Epidermal melanocyte (primary cell): ENCODE measurements at regions not wholly inside any gene's neighbourhood (a gene's known extent, or its start where the extent isn't known, plus 50 kb on each side); places are given as distances from the start of the nearest gene placed in this dataset.

Experiments used
- DNase-seq: peaks from one replicate; pipeline ENCODE4 v3.0.0; 2011; ENCODE audit warnings: low spot score; ENCODE audit not compliant: insufficient read length

DNA sequence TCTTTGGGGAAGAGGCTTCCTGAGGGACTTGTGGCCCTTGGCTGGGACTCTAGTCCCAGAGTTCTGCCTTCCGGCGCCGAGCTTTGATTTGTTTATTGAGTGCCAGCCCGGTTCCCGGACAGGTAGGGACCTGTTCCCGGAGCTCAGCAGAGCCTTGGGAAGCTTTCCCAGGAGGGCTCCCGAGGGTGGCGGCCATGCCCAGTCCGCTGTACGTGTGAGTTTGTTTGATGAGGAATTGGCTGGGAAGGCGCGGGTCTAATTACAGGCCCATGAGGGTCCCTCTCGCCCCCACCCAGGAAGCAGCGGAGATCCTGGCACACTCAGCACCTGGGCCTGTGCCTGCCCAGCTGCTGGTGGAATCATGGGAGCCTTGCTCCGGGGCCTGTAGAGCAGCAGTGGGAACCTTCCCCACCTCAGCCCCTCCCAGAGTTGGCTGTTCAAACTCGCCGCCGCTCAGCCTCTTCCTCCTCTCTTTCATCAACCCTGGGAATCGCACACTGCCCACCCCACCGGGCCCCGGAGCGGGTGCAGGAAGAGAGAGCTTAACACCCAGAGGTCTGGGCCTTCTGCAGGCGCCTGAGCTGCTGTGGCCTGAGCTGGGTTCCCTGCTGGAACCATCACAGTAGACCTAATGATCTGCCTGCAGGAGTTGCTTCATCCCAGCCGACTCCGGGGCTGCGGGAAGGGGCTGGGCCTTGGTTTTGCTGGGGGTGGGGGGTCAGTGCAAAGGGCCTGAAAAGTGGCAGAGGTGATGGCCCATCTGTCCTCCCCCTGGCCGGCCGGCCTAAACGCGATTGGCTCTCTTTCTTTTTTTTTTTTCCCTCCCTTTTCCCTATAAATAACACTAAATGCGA is 313.7 kb downstream of the SEC14L1 start:
- DNase-seq, result no peak

GRCh38 chr17:77455111-77455890 is 314.5 kb downstream of the SEC14L1 start:
- peak; percentile 84 for DNase-seq

DNA sequence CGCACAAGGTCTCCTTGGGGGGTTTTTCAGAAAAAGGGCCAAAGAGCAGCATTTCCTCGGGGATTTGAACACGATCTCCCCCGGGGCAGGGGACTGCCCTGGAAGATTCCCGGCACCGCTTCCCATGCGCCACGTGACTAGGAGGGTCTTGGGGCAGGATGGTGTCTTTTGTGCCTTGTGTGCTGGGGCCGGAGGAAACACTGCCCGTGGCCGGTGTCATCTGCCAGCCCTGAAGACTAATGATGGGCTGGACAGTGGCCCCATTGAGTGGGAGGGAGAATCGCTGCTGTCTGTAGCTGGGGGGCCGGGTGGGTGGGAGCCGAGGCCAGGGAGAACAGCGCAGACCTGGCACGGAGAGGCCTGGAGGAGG is 315.1 kb downstream of the SEC14L1 start:
- no peak for DNase-seq

DNA sequence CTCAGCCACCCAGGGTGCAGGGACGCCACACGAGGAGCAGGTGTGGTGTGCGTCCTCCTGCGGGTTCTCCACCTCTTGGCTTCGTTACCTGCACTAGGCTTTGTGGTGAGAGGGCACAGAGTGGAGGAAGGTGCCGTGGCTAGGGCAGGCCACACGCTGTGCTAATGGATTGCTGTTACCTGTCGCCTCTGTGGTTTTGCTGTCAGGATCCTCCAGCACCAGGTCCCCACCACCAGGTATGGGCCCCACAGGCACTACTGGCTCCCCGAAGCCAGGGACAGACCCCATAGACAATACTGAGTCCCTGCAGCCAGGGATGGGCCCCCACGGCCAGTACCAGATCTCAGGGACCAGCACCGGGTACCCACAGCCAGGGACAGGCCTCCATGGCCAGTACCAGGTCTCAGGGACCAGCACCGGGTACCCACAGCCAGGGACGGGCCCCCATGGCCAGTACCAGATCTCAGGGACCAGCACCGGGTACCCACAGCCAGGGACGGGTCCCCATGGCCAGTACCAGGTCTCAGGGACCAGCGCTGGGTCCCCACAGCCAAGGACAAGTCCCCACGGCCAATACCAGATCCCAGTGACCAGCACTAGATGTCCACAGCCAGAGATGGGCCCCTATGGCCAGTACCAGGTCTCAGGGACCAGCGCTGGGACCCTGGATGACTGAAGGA is 315.6 kb downstream of the SEC14L1 start:
- no peak for DNase-seq

GRCh38 chr17:77456951-77457548 is 316.3 kb downstream of the SEC14L1 start:
- DNase-seq, result no peak

GRCh38 chr17:77457572-77458201 is 316.9 kb downstream of the SEC14L1 start:
- no peak for DNase-seq

DNA sequence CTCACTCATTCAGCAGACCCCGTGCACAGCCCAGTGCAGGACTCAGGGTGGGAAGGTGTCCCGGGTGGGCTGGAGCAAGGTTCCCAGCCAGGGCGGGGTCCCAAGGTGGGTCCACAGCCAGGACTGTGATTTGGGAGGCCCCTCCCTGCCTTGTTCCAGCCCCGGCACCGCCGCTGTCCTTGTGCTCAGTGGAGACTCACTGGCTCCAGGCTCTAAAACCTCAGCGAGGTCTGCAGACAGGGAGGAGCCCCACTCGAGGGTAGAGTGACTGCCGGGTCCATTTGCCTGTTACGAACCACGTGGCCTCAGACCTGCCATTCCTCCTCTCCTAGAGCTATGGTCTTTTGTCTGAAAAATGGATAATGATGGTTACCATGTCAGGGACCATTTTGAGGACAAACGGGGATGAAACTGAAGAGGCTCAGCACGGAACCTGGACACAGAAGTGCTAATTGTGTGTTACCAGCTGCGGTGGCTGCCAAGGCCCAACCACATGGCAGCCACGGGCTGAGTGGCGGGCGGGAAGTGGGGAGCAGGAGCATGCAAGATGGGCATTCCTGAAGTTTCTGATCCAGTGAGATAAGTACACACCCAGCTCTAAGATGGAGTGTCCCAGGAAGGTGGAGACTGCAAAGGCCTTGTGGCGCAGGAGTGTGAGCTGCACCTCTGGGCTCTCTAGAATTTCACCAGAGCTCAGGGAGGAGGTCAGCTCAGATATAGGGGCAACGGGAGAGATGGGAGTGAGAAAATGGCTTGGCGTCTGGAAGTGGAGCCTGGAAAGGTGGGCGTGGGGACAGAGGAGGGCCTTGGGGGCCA is 317.6 kb downstream of the SEC14L1 start:
- DNase-seq, result no peak

DNA sequence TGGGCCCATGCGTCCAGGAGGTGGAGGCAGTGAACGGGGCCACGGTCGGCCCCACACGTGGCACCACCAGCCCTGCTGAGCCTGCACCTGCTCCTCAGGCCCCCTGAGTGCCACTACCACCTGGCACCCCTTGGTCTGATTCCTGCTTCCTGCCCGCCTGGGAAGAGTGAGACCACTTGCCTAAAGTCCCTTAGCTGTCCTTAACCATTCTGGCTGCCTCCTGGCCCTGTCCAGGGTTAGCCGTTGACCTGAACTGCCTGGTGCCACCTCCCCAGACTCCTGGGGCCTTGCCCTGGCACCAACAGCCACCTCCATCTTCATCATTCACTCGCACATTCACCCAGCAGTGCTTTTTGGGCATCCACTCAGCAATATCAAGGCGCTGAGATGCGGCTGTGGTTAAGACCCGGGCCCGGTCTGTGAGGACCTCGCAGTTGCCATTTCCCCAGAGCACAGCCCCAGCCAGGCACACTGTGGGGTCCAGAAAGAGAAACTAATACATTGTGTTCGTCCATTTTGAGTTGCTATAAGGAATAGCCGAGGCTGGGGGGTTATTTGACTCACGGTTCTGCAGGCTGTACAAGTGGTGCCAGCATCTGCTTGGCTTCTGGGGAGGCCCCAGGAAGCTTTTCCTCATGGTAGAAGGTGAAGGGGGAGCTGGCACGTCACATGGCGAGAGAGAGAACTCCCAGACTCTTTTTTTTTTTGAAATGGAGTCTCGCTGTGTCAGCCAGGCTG is 318.4 kb downstream of the SEC14L1 start:
- DNase-seq, result no peak

GRCh38 chr17:77460514-77461046 is 319.8 kb downstream of the SEC14L1 start:
- DNase-seq, result no peak

- DNase-seq, result no peak
Observed at GRCh38 chr17:77461277-77462057, 320.7 kb downstream of the SEC14L1 start.

DNA sequence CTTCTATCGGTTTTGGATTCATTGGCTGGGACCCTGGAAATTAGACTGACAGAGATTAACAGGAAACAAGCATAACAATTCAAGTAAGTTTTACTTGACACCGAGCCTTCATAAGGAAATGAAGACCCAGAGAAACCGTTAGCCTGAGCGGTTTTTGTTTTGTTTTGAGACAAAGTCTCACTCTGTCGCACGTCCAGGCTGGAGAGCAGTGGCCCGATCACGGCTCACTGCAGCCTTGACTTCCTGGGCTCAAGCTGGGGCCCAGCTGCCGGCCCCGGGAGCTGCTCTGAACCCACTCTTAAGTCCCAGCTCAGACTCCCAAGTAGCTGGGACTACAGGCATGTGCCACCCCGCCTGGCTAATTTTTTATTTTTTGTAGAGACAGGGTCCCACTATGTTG is 321.3 kb downstream of the SEC14L1 start:
- no peak for DNase-seq

DNA sequence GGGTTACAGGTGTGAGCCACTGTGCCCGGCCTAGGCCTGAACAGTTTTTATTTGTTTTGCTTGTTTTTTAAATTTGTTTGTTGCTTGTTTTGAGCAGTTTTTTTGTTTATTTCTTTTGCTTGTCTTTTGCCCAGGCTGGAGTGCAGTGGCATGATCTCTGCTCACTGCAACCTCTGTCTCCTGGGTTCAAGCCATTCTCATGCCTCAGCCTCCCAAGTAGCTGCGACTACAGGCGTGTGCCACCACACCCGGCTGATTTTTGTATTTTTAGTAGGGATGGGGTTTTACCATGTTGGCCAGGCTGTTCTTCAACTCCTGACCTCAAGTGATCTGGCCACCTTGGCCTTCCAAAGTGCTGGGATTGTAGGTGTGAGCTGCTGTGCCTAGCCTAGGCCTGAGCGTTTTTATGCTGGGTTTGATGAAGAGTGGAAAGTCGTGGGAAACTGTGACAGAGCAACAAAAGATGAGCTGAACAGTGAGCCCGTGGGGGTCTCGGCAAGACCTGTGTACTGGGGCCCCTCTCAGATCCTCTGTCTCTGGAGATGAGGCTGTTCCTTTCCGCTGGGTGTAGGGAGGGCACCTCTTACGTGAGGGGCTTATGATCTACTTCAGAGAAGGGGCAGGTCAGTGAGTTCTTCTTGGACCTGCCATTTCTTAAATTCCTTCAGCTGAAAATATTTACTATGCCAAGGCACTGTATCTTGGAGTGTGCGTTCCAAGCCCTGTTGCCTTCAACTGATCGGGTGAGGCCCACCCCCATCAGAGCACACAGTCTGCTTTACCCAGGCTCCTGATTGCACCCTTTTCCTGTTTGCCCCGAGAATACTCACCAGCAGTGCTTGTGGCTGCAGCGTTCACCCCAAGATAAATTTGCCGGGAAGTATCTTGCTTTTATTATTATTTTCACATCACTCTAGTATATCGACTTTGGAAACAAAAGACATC is 322.1 kb downstream of the SEC14L1 start:
- no peak for DNase-seq

DNA sequence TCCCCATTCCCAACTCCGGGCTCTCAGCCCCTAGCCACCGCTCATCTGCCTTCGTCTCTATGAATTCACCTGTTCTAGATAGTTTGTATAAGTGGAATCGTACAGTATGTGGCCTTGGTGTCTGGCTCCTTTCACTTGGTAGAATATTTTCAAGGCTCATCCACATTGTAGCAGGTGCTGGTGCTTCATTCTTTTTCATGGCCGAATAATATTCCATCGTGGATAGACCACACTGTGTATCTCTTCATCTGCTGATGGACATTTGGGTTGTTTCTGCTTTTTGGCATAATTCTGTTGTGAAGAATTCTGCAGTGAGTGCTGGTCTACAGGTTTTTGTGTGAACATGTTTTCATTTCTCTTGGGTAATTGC is 324.2 kb downstream of the SEC14L1 start:
- DNase-seq, result no peak

GRCh38 chr17:77465358-77466041 is 324.7 kb downstream of the SEC14L1 start:
- DNase-seq, result no peak

- no peak for DNase-seq
Observed at GRCh38 chr17:77466140-77466539, 325.4 kb downstream of the SEC14L1 start.

DNA sequence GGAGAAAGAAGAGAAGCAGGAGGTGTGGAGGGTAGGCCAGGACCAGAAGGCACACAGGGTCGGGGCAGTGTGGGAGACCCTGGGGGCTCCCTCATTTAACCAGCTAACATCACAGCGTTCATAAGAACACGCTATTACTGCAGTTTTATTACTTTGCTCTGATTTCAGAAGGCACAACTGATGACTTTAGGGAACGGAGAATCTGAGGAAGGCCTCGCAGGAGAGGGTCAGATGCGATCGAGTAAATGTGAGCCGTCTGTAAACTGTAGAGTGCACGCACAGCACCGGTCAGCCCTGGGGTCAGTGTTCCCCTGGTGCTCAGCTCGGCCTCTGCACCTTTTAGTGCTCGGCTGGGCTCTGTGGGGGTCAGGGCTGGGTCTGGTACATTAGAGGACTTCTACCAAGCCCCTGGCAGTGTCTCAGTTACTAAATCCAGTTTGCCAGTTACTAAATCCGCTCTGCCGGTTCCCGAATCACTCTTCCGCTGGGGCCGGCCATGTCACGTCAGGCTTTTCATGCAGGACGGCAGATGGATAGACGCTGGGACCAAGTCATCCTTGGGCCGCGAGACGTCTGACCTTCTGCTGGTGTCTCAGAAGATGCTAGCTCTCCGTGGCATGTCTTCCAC is 325.9 kb downstream of the SEC14L1 start:
- no peak for DNase-seq

DNA sequence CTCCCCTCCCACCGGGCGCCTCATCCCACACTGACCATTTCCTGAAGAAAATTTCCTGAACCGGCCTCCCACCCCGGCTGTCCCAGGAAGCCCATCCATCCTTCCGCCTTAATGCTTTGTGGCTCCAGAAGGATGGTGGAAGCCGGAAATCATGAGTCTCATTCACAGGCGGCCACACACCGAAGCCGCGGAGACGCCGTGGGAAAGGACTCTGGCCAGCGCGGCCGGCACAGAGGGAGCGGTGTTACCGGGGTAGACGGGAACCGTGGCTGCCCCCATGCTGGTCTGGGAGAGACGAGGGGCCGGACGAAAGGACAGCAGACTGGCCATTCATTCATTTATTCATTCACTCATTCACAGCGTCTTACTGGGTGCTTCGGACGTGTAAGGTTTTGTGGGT is 326.8 kb downstream of the SEC14L1 start:
- no peak for DNase-seq
